Panc1 (cell line): ENCODE measurements at regions not wholly inside any gene's neighbourhood (a gene's known extent, or its start where the extent isn't known, plus 50 kb on each side); places are given as distances from the start of the nearest gene placed in this dataset.

Source experiments
- ATAC-seq: fragments of 200-7000 bp; cut with Tn5 transposase; 2 replicates; pipeline ENCODE4 v1.9.1; 2020; ENCODE audit warnings: mild to moderate bottlenecking, moderate library complexity
- BruUV-seq: library from RNA; stranded (reverse); fragments of 400-500 nt; replicated peaks from 2 replicates; lab custom pipeline; 2021; lab: Mats Ljungman, UMichigan
- CTCF ChIA-PET: fragments of 300-600 bp; sonication (Branson Sonifier 250); formaldehyde crosslinking; loops from one replicate; lab custom pipeline; 2022; ENCODE audit warnings: antibody characterized with exemption; lab: Charles Lee
- POLR2A ChIA-PET: fragments of 300-600 bp; sonication (Branson Sonifier 250); formaldehyde crosslinking; loops from one replicate; lab custom pipeline; 2022; ENCODE audit warnings: antibody characterized with exemption; lab: Charles Lee
- DNase-seq: peaks from one replicate; pipeline ENCODE4 v3.0.0-alpha.2; 2010; ENCODE audit warnings: low read depth, low spot score
- H3K27ac ChIP-seq: 2 replicates; pipeline ENCODE4 v1.5.1; 2011; ENCODE audit warnings: mild to moderate bottlenecking, low read length, inconsistent platforms
- H3K27me3 ChIP-seq: fragments of 200-500 bp; sonication (Bioruptor generic); 2 replicates; pipeline ENCODE4 v1.6.0; 2014; ENCODE audit warnings: low read length, inconsistent platforms; ENCODE audit not compliant: control insufficient read depth, insufficient read depth
- H3K36me3 ChIP-seq: fragments of 200-500 bp; sonication (Bioruptor generic); 2 replicates; pipeline ENCODE4 v1.5.1; 2014; ENCODE audit warnings: inconsistent platforms, mild to moderate bottlenecking, low read length, moderate library complexity; ENCODE audit not compliant: control insufficient read depth, insufficient read depth
- H3K4me1 ChIP-seq: 2 replicates; pipeline ENCODE4 v1.5.1; 2011; ENCODE audit warnings: inconsistent platforms, mild to moderate bottlenecking, low read length, moderate library complexity; ENCODE audit not compliant: control insufficient read depth, insufficient read depth
- H3K4me3 ChIP-seq, 2 experiments: 2 replicates each; pipeline ENCODE4 v1.5.1; 2011 to 2012; ENCODE audit warnings: low read depth in 2 of 2, low read length in 2 of 2, mild to moderate bottlenecking in 2 of 2, inconsistent platforms in 1 of 2, moderate library complexity in 1 of 2
- H3K9me3 ChIP-seq: fragments of 200-500 bp; sonication (Bioruptor generic); 2 replicates; pipeline ENCODE4 v1.5.1; 2014; ENCODE audit warnings: low read depth, mild to moderate bottlenecking, inconsistent platforms, low read length, moderate library complexity; ENCODE audit not compliant: control insufficient read depth, insufficient read depth
- POLR2AphosphoS5 ChIP-seq: IDR thresholded peaks from 2 replicates; pipeline ENCODE4 v1.6.1; 2012; ENCODE audit warnings: mild to moderate bottlenecking, low read depth, low read length, moderate library complexity
- SIN3A ChIP-seq: IDR thresholded peaks from 2 replicates; pipeline ENCODE4 v1.6.1; 2012; ENCODE audit warnings: low read depth, mild to moderate bottlenecking, low read length, moderate library complexity, borderline replicate concordance; ENCODE audit not compliant: insufficient read depth
- TCF7L2 ChIP-seq: IDR thresholded peaks from 2 replicates; pipeline ENCODE4 v1.6.1; 2011; ENCODE audit warnings: mild to moderate bottlenecking, low read depth, low read length, inconsistent platforms
- in situ Hi-C: cut with HindIII; loops from 2 replicates; pipeline ENCODE4 v1.10.0; 2016; ENCODE audit warnings: low sequenced_read_pairs, low pct_unique_long_range_greater_than_20kb
- intact Hi-C: fragments of 100-400 bp; cut with micrococcal nuclease; formaldehyde crosslinking; loops from one replicate; pipeline ENCODE4 v1.10.0; 2022; ENCODE audit not compliant: unreplicated experiment
- TF ChIP-seq, protein P1 (sequence below): fragments of 450-650 bp; IDR thresholded peaks from 2 replicates; pipeline ENCODE4 v1.5.1; 2017; ENCODE audit warnings: mild to moderate bottlenecking
- TF ChIP-seq, protein P2 (sequence below), 2 experiments: IDR thresholded peaks; 2 replicates each; pipeline ENCODE4 v1.6.1; 2011 to 2012; ENCODE audit warnings: low read depth in 2 of 2, control low read depth in 1 of 2, low read length in 1 of 2, mild to moderate bottlenecking in 1 of 2, moderate library complexity in 1 of 2; ENCODE audit not compliant: insufficient read depth in 1 of 2

DNA sequence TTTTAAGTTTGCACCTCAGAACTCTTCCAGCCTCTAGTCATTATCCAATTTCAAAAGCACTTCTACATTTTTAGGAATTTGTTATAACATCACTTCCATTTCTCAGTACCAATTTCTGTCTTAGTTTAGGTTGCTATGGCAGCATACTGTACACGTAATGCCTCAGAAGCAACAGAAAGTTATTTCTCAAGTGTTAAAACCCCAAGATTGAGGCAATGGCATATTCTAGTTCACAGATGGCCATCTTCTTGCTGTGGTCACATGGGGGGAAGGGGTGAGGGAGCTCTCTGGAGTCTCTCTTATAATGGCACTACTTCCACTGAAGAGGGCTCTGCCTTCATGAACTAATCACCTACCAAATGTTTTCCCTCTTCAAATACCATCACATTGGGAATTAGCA is 220.3 kb upstream of the CTSO start:
- in situ Hi-C loops = no loop called here

DNA sequence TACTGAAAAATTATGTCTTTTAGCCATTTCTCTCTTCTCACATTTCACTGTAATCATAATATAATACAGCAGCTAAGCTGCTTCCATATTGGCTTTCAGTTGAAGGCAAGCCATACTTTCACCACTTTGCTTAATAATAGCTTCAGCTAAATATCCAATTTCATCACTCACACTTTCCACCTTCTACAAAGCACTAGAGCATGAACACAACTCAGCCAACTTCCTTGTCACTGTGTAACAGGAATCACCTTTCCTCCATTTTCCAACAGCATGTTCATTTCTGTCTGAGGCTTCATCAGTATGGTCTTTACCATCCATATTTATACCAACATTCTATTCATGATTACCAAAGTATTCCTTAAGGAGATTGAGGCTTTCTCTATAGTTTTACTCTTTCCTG is 219.8 kb upstream of the CTSO start:
- Histone ChIP-seq H3K4me1 (no peaks in the 10 kb centered on the region), H3K9me3 (no peaks in the 10 kb centered on the region), H3K27ac (no peak overlapping the region), H3K27me3 (no peaks in the 10 kb centered on the region), H3K4me3 (no peak overlapping the region), H3K36me3 (no peaks in the 10 kb centered on the region)
- CTCF ChIA-PET = no interaction called here
- intact Hi-C loops = no loop called here
- DNase-seq (no peak), ATAC-seq (no peak)
- no peak for TF ChIP-seq POLR2AphosphoS5
- TF ChIP-seq, protein P1, sequence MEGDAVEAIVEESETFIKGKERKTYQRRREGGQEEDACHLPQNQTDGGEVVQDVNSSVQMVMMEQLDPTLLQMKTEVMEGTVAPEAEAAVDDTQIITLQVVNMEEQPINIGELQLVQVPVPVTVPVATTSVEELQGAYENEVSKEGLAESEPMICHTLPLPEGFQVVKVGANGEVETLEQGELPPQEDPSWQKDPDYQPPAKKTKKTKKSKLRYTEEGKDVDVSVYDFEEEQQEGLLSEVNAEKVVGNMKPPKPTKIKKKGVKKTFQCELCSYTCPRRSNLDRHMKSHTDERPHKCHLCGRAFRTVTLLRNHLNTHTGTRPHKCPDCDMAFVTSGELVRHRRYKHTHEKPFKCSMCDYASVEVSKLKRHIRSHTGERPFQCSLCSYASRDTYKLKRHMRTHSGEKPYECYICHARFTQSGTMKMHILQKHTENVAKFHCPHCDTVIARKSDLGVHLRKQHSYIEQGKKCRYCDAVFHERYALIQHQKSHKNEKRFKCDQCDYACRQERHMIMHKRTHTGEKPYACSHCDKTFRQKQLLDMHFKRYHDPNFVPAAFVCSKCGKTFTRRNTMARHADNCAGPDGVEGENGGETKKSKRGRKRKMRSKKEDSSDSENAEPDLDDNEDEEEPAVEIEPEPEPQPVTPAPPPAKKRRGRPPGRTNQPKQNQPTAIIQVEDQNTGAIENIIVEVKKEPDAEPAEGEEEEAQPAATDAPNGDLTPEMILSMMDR = no peak
- no peak for TF ChIP-seq SIN3A
- TF ChIP-seq TCF7L2 = no peak
- TF ChIP-seq, protein P2, sequence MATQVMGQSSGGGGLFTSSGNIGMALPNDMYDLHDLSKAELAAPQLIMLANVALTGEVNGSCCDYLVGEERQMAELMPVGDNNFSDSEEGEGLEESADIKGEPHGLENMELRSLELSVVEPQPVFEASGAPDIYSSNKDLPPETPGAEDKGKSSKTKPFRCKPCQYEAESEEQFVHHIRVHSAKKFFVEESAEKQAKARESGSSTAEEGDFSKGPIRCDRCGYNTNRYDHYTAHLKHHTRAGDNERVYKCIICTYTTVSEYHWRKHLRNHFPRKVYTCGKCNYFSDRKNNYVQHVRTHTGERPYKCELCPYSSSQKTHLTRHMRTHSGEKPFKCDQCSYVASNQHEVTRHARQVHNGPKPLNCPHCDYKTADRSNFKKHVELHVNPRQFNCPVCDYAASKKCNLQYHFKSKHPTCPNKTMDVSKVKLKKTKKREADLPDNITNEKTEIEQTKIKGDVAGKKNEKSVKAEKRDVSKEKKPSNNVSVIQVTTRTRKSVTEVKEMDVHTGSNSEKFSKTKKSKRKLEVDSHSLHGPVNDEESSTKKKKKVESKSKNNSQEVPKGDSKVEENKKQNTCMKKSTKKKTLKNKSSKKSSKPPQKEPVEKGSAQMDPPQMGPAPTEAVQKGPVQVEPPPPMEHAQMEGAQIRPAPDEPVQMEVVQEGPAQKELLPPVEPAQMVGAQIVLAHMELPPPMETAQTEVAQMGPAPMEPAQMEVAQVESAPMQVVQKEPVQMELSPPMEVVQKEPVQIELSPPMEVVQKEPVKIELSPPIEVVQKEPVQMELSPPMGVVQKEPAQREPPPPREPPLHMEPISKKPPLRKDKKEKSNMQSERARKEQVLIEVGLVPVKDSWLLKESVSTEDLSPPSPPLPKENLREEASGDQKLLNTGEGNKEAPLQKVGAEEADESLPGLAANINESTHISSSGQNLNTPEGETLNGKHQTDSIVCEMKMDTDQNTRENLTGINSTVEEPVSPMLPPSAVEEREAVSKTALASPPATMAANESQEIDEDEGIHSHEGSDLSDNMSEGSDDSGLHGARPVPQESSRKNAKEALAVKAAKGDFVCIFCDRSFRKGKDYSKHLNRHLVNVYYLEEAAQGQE (IDR thresholded peaks at IDR 0.05; ENCODE audit: insufficient read depth in 1 of 2, low read depth in 2 of 2, low read length in 1 of 2) = no peak
- in situ Hi-C loops = no loop called here
- POLR2A ChIA-PET = no interaction called here
- BruUV-seq = no TSS peak

More for the DNA sequence above, 220.3 kb upstream of the CTSO start:
- no TSS peak for BruUV-seq
- Histone ChIP-seq H3K4me3 (no peak overlapping the region), H3K9me3 (no peaks in the 10 kb centered on the region), H3K36me3 (no peaks in the 10 kb centered on the region), H3K27ac (no peak overlapping the region), H3K27me3 (no peaks in the 10 kb centered on the region), H3K4me1 (no peaks in the 10 kb centered on the region)
- no peak for DNase-seq
- POLR2A ChIA-PET = no interaction called here
- TF ChIP-seq SIN3A = no peak
- TF ChIP-seq, protein P1 = no peak
- TF ChIP-seq, protein P2 (IDR thresholded peaks at IDR 0.05; ENCODE audit: insufficient read depth in 1 of 2, low read depth in 2 of 2, low read length in 1 of 2) = no peak
- no peak for TF ChIP-seq POLR2AphosphoS5
- no peak for TF ChIP-seq TCF7L2
- intact Hi-C loops = no loop called here
- ATAC-seq = no peak
- CTCF ChIA-PET = no interaction called here
